ENCODE measurements at regions not wholly inside any gene's neighbourhood (a gene's known extent, or its start where the extent isn't known, plus 50 kb on each side); places are given as distances from the start of the nearest gene placed in this dataset.

DNA sequence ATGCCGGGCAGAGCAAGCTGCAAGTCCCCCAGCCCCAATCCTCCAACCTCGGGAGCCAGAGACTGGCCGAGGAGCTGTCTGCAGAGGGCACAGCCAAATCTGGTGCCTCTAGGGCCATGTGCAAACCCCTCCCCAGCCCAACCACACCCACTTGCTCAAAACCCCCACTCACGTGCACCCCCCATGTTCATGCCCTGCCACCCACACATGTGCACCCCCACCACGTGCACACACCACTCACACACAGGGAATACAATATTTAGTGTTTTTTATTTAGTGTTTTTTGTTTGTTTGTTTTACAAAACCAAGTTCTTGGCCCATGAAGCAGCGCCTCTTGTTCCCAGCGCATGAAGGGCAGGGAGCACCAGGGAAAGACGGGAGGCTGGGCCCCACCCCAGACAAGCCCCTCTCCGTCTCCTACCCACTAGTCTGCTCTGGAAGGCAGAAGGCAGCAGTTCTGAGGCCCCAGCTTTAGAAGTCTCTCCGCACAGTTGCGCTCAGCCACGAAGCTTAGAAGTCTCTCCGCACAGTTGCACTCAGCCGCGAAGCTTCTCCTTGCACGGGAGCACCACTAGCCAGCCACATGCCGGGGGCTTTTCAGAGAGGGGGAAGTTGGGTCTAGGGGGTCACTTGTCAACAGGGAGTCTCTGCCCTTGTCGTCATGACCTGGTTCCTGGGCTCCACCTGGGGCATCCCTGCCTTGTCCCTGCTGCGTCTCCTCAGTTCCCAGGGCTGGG is 276.1 kb upstream of the HDAC4 start:
- Histone ChIP-seq H3K27ac (ENCODE audit: low read length) (no peak overlapping the region), H3K36me3 (ENCODE audit: insufficient read depth, low read depth, low read length) (no peaks in the 10 kb centered on the region), H3K9ac (ENCODE audit: low read depth, low read length) (no peak overlapping the region), H3K4me1 (ENCODE audit: insufficient read depth, low read length) (no peaks in the 10 kb centered on the region), H3K27me3 (ENCODE audit: insufficient read depth, low read length) (no peaks in the 10 kb centered on the region), H3K4me3 (ENCODE audit: low read length) (no peak overlapping the region), H3K9me3 (ENCODE audit: insufficient read depth, low read depth, low read length) (no peaks in the 10 kb centered on the region)

DNA sequence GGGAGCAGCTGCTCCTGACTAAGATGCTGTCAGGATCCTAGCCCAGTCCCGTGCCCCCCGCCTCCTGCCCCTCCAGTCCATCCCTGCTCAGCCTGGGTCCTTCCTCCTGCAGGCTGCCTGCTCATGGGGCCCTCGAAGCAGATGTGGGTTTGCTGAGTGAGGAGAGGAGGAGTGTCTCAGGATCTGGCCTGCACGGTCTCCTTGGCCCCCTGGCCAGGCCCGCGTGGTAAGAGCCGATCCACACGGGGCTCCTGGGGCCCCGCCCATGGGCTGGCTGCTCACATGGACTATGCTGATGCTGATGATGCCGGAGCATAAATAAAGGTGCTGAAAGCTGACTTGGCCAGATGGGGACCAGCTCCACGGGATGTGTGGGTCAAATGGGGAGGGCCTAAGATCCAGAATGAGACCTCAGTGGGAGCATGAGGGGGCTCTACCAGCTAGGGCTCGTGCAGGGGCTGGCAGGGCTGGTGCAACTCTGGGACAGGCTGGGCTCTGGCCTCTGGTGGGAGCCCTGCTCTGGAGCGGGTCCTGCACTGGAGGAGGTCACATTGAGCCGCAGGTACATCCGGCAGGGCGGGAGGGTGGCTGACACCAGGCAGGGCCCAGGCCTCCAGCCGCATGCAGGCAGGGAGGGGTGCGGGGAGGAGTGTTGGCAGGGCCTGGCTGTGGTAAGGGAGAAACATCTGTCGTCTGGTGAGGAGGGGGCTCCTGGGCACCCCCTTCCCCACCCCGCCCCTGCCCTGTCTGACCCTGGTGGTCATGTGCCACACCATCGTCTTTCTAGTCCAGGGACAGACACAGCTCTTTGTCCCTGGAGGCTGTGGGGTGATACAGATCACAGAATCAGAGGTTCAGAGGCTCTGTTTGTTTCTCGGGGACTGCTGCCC is 275.3 kb upstream of the HDAC4 start:
- no peaks in the 10 kb centered on the region for H3K9me3 ChIP-seq (ENCODE audit: insufficient read depth, low read depth, low read length)
- no peak overlapping the region for H3K4me3 ChIP-seq (ENCODE audit: low read length)
- no peaks in the 10 kb centered on the region for H3K4me1 ChIP-seq (ENCODE audit: insufficient read depth, low read length)
- no peaks in the 10 kb centered on the region for H3K27me3 ChIP-seq (ENCODE audit: insufficient read depth, low read length)
- H3K9ac ChIP-seq (ENCODE audit: low read depth, low read length): no peak overlapping the region
- H3K36me3 ChIP-seq (ENCODE audit: insufficient read depth, low read depth, low read length): no peaks in the 10 kb centered on the region
- no peak overlapping the region for H3K27ac ChIP-seq (ENCODE audit: low read length)

GRCh38 chr2:239674981-239675825 is 274.4 kb upstream of the HDAC4 start:
- Histone ChIP-seq H3K36me3 (ENCODE audit: insufficient read depth, low read depth, low read length) (no peaks in the 10 kb centered on the region), H3K27ac (ENCODE audit: low read length) (no peak overlapping the region), H3K4me1 (ENCODE audit: insufficient read depth, low read length) (no peaks in the 10 kb centered on the region), H3K4me3 (ENCODE audit: low read length) (no peak overlapping the region), H3K27me3 (ENCODE audit: insufficient read depth, low read length) (no peaks in the 10 kb centered on the region), H3K9me3 (ENCODE audit: insufficient read depth, low read depth, low read length) (no peaks in the 10 kb centered on the region), H3K9ac (ENCODE audit: low read depth, low read length) (no peak overlapping the region)

GRCh38 chr2:239674101-239674980 is 273.5 kb upstream of the HDAC4 start:
- Histone ChIP-seq H3K36me3 (ENCODE audit: insufficient read depth, low read depth, low read length) (no peaks in the 10 kb centered on the region), H3K4me1 (ENCODE audit: insufficient read depth, low read length) (no peaks in the 10 kb centered on the region), H3K9ac (ENCODE audit: low read depth, low read length) (no peak overlapping the region), H3K27ac (ENCODE audit: low read length) (no peak overlapping the region), H3K4me3 (ENCODE audit: low read length) (no peak overlapping the region), H3K9me3 (ENCODE audit: insufficient read depth, low read depth, low read length) (no peaks in the 10 kb centered on the region), H3K27me3 (ENCODE audit: insufficient read depth, low read length) (no peaks in the 10 kb centered on the region)

GRCh38 chr2:239673641-239674040 is 272.8 kb upstream of the HDAC4 start:
- Histone ChIP-seq H3K36me3 (ENCODE audit: insufficient read depth, low read depth, low read length) (no peaks in the 10 kb centered on the region), H3K9me3 (ENCODE audit: insufficient read depth, low read depth, low read length) (no peaks in the 10 kb centered on the region), H3K27me3 (ENCODE audit: insufficient read depth, low read length) (no peaks in the 10 kb centered on the region), H3K4me3 (ENCODE audit: low read length) (no peak overlapping the region), H3K27ac (ENCODE audit: low read length) (no peak overlapping the region), H3K4me1 (ENCODE audit: insufficient read depth, low read length) (no peaks in the 10 kb centered on the region), H3K9ac (ENCODE audit: low read depth, low read length) (no peak overlapping the region)

DNA sequence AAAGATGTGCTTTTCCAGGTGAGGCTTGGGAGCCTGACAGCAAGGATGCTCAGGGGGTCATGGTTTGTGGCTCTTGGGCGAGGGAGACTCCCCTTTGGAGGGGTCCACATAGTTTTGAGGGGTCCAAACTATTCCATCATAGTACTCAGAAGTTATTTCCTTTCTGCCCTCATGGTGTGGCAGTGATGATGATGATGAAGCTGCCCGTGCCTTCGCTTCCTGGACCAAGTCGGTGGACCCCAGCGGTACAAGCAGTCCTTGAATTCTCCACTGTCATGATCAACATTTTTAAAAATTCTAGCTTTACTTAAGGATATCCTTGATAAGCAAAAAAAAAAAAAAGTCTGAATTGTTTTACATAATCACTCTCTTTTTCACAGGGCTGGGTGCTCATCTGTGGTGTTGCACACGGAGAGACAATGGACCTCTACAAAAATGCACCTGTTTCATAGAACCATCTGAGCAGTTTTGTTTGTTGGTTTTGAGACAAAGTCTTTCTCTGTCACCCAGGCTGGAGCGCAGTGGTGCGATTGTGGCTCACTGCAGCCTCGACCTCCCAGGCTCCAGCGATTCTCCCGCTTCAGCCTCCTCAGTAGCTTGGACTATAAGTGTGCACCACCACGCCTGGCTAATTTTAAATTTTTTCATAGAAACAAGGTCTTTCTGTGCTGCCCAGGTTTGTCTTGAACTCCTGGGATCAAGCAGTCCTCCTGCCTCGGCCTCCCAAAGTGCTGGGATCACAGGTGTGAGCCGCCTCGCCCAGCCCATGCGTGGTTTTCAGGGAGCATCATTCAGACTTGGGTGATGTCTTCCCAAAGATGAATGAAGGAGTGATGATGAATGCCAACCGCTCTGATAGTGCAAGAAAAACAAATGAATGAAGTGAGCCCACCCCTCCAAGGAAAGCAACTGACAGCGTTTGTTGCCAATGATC is 271.4 kb upstream of the HDAC4 start:
- Histone ChIP-seq H3K4me1 (ENCODE audit: insufficient read depth, low read length) (no peaks in the 10 kb centered on the region), H3K27me3 (ENCODE audit: insufficient read depth, low read length) (no peaks in the 10 kb centered on the region), H3K4me3 (ENCODE audit: low read length) (no peak overlapping the region), H3K9me3 (ENCODE audit: insufficient read depth, low read depth, low read length) (no peaks in the 10 kb centered on the region), H3K27ac (ENCODE audit: low read length) (no peak overlapping the region), H3K9ac (ENCODE audit: low read depth, low read length) (no peak overlapping the region), H3K36me3 (ENCODE audit: insufficient read depth, low read depth, low read length) (no peaks in the 10 kb centered on the region)

- no peaks in the 10 kb centered on the region for H3K27me3 ChIP-seq (ENCODE audit: insufficient read depth, low read length)
Measured at GRCh38 chr2:239671471-239671870, 270.7 kb upstream of the HDAC4 start.

DNA sequence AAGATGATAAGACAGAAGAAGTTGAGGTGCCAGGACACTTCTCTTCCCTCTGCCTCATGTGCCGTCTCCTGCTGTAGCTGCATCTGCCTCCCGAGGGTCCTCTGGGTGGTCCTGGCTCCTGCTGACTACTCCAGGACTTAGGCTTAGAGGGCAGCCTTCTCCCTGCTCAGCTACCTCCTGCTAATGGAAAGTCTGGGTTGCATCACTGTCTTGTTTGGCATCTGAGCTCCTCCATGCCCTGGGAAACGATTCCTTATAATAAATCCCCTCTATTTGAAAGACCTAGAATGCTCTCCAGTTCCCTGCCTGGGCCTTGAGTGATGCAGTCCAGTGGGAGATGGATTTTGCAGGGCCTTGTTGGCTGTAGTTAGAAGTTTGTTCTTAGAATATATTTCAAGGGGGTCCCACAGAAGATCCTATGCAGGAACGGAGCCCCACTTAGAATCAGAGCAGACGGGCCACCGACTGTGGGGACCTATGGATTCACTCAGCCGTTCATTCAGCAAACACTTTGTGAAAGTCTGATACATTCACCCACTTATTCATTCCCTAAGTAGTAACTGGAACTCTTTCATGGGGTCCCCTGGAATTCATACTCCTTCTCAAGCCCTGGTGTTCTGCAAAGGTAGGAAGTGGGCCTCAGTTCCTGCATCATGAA is 269.8 kb upstream of the HDAC4 start:
- Histone ChIP-seq H3K9ac (ENCODE audit: low read depth, low read length) (no peak overlapping the region), H3K36me3 (ENCODE audit: insufficient read depth, low read depth, low read length) (no peaks in the 10 kb centered on the region), H3K9me3 (ENCODE audit: insufficient read depth, low read depth, low read length) (no peaks in the 10 kb centered on the region), H3K27me3 (ENCODE audit: insufficient read depth, low read length) (no peaks in the 10 kb centered on the region), H3K27ac (ENCODE audit: low read length) (no peak overlapping the region), H3K4me3 (ENCODE audit: low read length) (no peak overlapping the region), H3K4me1 (ENCODE audit: insufficient read depth, low read length) (no peaks in the 10 kb centered on the region)

More at GRCh38 chr2:239671471-239671870, 270.7 kb upstream of the HDAC4 start:
- no peak overlapping the region for H3K27ac ChIP-seq (ENCODE audit: low read length)
- no peak overlapping the region for H3K4me3 ChIP-seq (ENCODE audit: low read length)
- H3K36me3 ChIP-seq (ENCODE audit: insufficient read depth, low read depth, low read length): no peaks in the 10 kb centered on the region
- no peaks in the 10 kb centered on the region for H3K4me1 ChIP-seq (ENCODE audit: insufficient read depth, low read length)
- H3K9me3 ChIP-seq (ENCODE audit: insufficient read depth, low read depth, low read length): no peaks in the 10 kb centered on the region
- no peak overlapping the region for H3K9ac ChIP-seq (ENCODE audit: low read depth, low read length)

DNA sequence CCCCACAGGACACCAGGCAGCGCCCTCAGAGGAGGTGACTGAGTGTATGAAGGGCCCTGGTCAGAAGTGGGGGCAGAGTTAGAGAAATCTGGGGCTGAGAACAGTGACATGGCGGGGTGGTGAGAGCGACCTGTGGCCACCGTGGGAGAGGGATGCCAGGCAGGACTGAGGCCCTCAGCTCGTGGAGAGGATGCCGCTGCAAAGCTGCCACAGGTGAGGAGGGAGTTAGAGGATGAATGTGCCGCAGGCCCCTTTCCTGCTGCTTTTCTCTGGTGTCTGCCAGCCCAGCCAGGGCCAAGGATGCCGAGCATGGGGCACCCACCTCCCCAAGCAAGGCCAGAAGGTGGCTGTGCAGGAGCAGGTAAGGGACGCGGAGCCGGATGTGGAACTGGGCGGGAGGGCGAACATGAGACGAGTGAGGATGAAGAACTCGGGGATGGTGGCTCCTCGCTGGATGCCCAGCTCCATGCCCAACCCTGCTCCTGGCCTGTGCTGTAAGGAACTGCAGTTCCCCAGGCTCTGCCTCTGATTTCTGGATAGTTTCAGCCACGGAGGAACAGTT is 269.2 kb upstream of the HDAC4 start:
- Histone ChIP-seq H3K27me3 (ENCODE audit: insufficient read depth, low read length) (no peaks in the 10 kb centered on the region), H3K4me1 (ENCODE audit: insufficient read depth, low read length) (no peaks in the 10 kb centered on the region), H3K27ac (ENCODE audit: low read length) (no peak overlapping the region), H3K36me3 (ENCODE audit: insufficient read depth, low read depth, low read length) (no peaks in the 10 kb centered on the region), H3K9ac (ENCODE audit: low read depth, low read length) (no peak overlapping the region), H3K4me3 (ENCODE audit: low read length) (no peak overlapping the region), H3K9me3 (ENCODE audit: insufficient read depth, low read depth, low read length) (no peaks in the 10 kb centered on the region)

All from iPS-20b (cell line).